ENCODE measurements at regions not wholly inside any gene's neighbourhood (a gene's known extent, or its start where the extent isn't known, plus 50 kb on each side); places are given as distances from the start of the nearest gene placed in this dataset.

- DNase-seq, result no peak
- H3K4me1 Mint-ChIP-seq, result peaks cover 6% of the 10 kb centered on the region
- no peak overlapping the region for H3K27ac Mint-ChIP-seq
- no peaks in the 10 kb centered on the region for H3K9me3 Mint-ChIP-seq
- peaks cover 6% of the 10 kb centered on the region for H3K27me3 Mint-ChIP-seq
- no peaks in the 10 kb centered on the region for H3K36me3 Mint-ChIP-seq (ENCODE audit: low read depth)
- intact Hi-C loops (cut with micrococcal nuclease), result no loop called here
- no peak overlapping the region for H3K4me3 Mint-ChIP-seq
Observed at GRCh38 chr1:39116860-39117728, 87.4 kb upstream of the MACF1 start.

- peaks cover 6% of the 10 kb centered on the region for H3K4me1 Mint-ChIP-seq
- no peaks in the 10 kb centered on the region for H3K36me3 Mint-ChIP-seq (ENCODE audit: low read depth)
- H3K9me3 Mint-ChIP-seq, result no peaks in the 10 kb centered on the region
- no peak for DNase-seq
- H3K27me3 Mint-ChIP-seq, result peaks cover 3% of the 10 kb centered on the region
- no peak overlapping the region for H3K4me3 Mint-ChIP-seq
- intact Hi-C loops (cut with micrococcal nuclease), result no loop called here
- H3K27ac Mint-ChIP-seq, result no peak overlapping the region
Observed at GRCh38 chr1:39117899-39118450, 86.5 kb upstream of the MACF1 start.

GRCh38 chr1:39122056-39122455 lies 82.4 kb upstream of the MACF1 start:
- no peak for DNase-seq
- Mint-ChIP-seq H3K36me3 (ENCODE audit: low read depth) (no peaks in the 10 kb centered on the region), H3K27me3 (no peaks in the 10 kb centered on the region), H3K27ac (no peak overlapping the region), H3K9me3 (no peaks in the 10 kb centered on the region), H3K4me1 (peaks cover 6% of the 10 kb centered on the region), H3K4me3 (no peak overlapping the region)
- intact Hi-C loops (cut with micrococcal nuclease), result no loop called here

GRCh38 chr1:39124282-39124681 lies 80.2 kb upstream of the MACF1 start:
- intact Hi-C loops (cut with micrococcal nuclease), result no loop called here
- Mint-ChIP-seq H3K4me3 (no peak overlapping the region), H3K36me3 (ENCODE audit: low read depth) (no peaks in the 10 kb centered on the region), H3K27ac (no peak overlapping the region), H3K27me3 (no peaks in the 10 kb centered on the region), H3K9me3 (no peaks in the 10 kb centered on the region), H3K4me1 (no peaks in the 10 kb centered on the region)
- DNase-seq, result no peak

DNA sequence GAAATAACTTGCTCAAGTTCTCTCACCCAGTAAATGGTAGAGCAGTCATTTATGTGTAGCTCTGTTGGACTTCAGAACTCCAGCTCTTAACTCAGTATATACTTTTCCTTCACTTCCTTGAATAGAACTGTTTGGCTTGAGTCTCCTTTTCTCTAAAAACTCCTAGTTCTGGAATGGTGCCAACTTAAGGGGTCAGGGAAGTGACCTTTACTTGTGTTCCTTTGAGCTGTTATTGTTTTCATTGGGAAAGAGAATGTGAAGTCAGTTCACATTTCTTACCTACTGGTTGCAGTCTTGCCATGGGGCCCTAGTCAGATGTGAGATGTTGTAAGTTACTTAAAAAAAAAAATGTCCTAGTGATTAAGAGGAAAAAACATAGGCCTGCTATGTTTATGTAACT lies 77.0 kb upstream of the MACF1 start:
- Mint-ChIP-seq H3K4me1 (peaks cover 7% of the 10 kb centered on the region), H3K4me3 (no peak overlapping the region), H3K27ac (no peak overlapping the region), H3K9me3 (no peaks in the 10 kb centered on the region), H3K27me3 (peaks cover 2% of the 10 kb centered on the region), H3K36me3 (ENCODE audit: low read depth) (no peaks in the 10 kb centered on the region)
- DNase-seq, result no peak
- intact Hi-C loops (cut with micrococcal nuclease), result loop anchor here (2.0 kb wide), 1 partner anchor 33 kb away; no protein-coding TSS in a partner anchor

- no peaks in the 10 kb centered on the region for H3K36me3 Mint-ChIP-seq (ENCODE audit: low read depth)
- DNase-seq, result no peak
- H3K4me3 Mint-ChIP-seq, result no peak overlapping the region
- intact Hi-C loops (cut with micrococcal nuclease), result no loop called here
- peaks cover 2% of the 10 kb centered on the region for H3K27me3 Mint-ChIP-seq
- peaks cover 7% of the 10 kb centered on the region for H3K4me1 Mint-ChIP-seq
- H3K27ac Mint-ChIP-seq, result no peak overlapping the region
- no peaks in the 10 kb centered on the region for H3K9me3 Mint-ChIP-seq
Observed at GRCh38 chr1:39128126-39128525, 76.4 kb upstream of the MACF1 start.

DNA sequence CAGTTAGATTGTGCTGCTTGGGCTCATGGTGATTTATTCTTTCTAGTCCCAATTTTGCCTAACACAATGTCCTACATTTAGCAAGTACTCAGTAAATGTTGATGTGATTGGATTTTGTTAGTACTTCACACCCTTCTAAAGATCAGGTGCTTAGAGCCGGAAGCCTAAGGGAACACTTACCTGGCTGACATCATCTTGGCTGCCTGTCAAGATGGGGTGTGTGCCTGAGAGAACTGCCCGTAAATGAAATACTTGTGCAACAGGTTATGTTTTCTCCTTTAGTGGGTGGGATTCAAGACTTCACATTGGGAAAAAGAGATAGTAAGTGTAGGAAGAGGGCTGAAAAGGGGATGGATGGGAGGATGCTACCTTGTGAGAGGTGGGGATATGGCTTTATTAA lies 75.5 kb upstream of the MACF1 start:
- Mint-ChIP-seq H3K27me3 (peaks cover 2% of the 10 kb centered on the region), H3K4me1 (peaks cover 7% of the 10 kb centered on the region), H3K27ac (no peak overlapping the region), H3K36me3 (ENCODE audit: low read depth) (no peaks in the 10 kb centered on the region), H3K9me3 (no peaks in the 10 kb centered on the region), H3K4me3 (no peak overlapping the region)
- no peak for DNase-seq
- intact Hi-C loops (cut with micrococcal nuclease), result no loop called here

GRCh38 chr1:39129514-39129913 lies 75.0 kb upstream of the MACF1 start:
- Mint-ChIP-seq H3K36me3 (ENCODE audit: low read depth) (no peaks in the 10 kb centered on the region), H3K9me3 (no peaks in the 10 kb centered on the region), H3K27me3 (peaks cover 2% of the 10 kb centered on the region), H3K4me1 (peaks cover 7% of the 10 kb centered on the region), H3K4me3 (no peak overlapping the region), H3K27ac (no peak overlapping the region)
- intact Hi-C loops (cut with micrococcal nuclease), result no loop called here
- no peak for DNase-seq

- Mint-ChIP-seq H3K36me3 (ENCODE audit: low read depth) (no peaks in the 10 kb centered on the region), H3K9me3 (no peaks in the 10 kb centered on the region), H3K4me1 (peaks cover 10% of the 10 kb centered on the region), H3K27ac (no peak overlapping the region), H3K4me3 (no peak overlapping the region), H3K27me3 (peaks cover 2% of the 10 kb centered on the region)
- no peak for DNase-seq
- intact Hi-C loops (cut with micrococcal nuclease), result no loop called here
Observed at GRCh38 chr1:39130325-39130724, 74.2 kb upstream of the MACF1 start.

DNA sequence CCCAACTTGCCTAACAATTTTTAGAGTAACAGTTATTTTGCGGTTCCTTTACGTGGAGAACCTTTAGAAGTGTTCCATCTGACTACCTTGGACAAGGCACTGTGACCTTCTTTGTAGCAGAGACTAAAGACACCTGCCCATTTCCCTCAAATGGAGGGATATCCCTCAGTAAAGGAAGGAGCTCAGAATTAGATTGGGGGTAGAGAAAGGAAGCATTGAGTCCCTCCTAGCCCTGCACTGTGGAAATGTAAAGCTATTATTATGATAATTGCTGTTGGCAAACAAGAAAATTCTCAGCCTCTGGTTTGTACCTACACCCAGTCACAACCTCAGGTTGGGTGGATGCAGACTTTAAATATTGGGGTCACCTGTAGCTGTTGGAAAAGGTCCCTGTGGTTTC lies 72.6 kb upstream of the MACF1 start:
- intact Hi-C loops (cut with micrococcal nuclease), result no loop called here
- no peak for DNase-seq
- Mint-ChIP-seq H3K4me3 (no peak overlapping the region), H3K36me3 (ENCODE audit: low read depth) (no peaks in the 10 kb centered on the region), H3K4me1 (peaks cover 10% of the 10 kb centered on the region), H3K27ac (no peak overlapping the region), H3K9me3 (no peaks in the 10 kb centered on the region), H3K27me3 (peaks cover 2% of the 10 kb centered on the region)

GRCh38 chr1:39132505-39133339 lies 71.8 kb upstream of the MACF1 start:
- no peaks in the 10 kb centered on the region for H3K36me3 Mint-ChIP-seq (ENCODE audit: low read depth)
- no peak for DNase-seq
- peaks cover 2% of the 10 kb centered on the region for H3K27me3 Mint-ChIP-seq
- intact Hi-C loops (cut with micrococcal nuclease), result no loop called here
- no peak overlapping the region for H3K27ac Mint-ChIP-seq
- peaks cover 10% of the 10 kb centered on the region for H3K4me1 Mint-ChIP-seq
- no peak overlapping the region for H3K4me3 Mint-ChIP-seq
- H3K9me3 Mint-ChIP-seq, result no peaks in the 10 kb centered on the region

DNA sequence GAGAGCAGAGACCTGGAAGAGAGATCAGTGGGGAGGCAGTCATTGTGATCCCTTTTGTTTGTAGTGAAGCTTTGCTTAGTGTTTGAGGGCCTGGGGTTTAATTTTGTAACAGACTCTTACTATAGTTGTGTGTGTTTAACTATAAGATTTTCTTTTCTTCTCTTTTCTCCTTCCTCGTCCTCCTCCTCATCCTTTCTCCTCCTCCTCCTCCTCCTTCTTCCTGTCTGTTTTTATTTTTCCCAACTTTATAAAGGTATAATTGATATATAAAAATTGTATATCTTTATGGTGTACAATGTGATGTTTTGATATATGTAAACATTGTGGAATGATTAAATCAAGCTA lies 71.2 kb upstream of the MACF1 start:
- intact Hi-C loops (cut with micrococcal nuclease), result no loop called here
- H3K9me3 Mint-ChIP-seq, result no peaks in the 10 kb centered on the region
- no peak overlapping the region for H3K27ac Mint-ChIP-seq
- H3K4me1 Mint-ChIP-seq, result peaks cover 10% of the 10 kb centered on the region
- H3K36me3 Mint-ChIP-seq (ENCODE audit: low read depth), result no peaks in the 10 kb centered on the region
- no peak for DNase-seq
- no peak overlapping the region for H3K4me3 Mint-ChIP-seq
- H3K27me3 Mint-ChIP-seq, result peaks cover 2% of the 10 kb centered on the region

- H3K36me3 Mint-ChIP-seq (ENCODE audit: low read depth), result no peaks in the 10 kb centered on the region
- H3K4me3 Mint-ChIP-seq, result no peak overlapping the region
- peaks cover 7% of the 10 kb centered on the region for H3K4me1 Mint-ChIP-seq
- intact Hi-C loops (cut with micrococcal nuclease), result no loop called here
- no peak overlapping the region for H3K27ac Mint-ChIP-seq
- DNase-seq, result no peak
- H3K27me3 Mint-ChIP-seq, result peaks cover 2% of the 10 kb centered on the region
- no peaks in the 10 kb centered on the region for H3K9me3 Mint-ChIP-seq
Observed at GRCh38 chr1:39134768-39135333, 69.6 kb upstream of the MACF1 start.

- H3K9me3 Mint-ChIP-seq, result no peaks in the 10 kb centered on the region
- no peaks in the 10 kb centered on the region for H3K27me3 Mint-ChIP-seq
- no peak overlapping the region for H3K27ac Mint-ChIP-seq
- no peak overlapping the region for H3K4me3 Mint-ChIP-seq
- H3K36me3 Mint-ChIP-seq (ENCODE audit: low read depth), result no peaks in the 10 kb centered on the region
- peaks cover 3% of the 10 kb centered on the region for H3K4me1 Mint-ChIP-seq
- DNase-seq, result no peak
- intact Hi-C loops (cut with micrococcal nuclease), result no loop called here
Observed at GRCh38 chr1:39136638-39137037, 67.9 kb upstream of the MACF1 start.
